CD8-positive, alpha-beta memory T cell (primary cell): ENCODE measurements at regions not wholly inside any gene's neighbourhood (a gene's known extent, or its start where the extent isn't known, plus 50 kb on each side); places are given as distances from the start of the nearest gene placed in this dataset.

ENCODE experiments used
- CTCF ChIA-PET: fragments of 350-600 bp; sonication (Branson Sonifier 250); formaldehyde crosslinking; loops from one replicate; lab custom pipeline; 2021; ENCODE audit warnings: antibody characterized with exemption; lab: Charles Lee
- POLR2A ChIA-PET: fragments of 350-600 bp; sonication (Branson Sonifier 250); formaldehyde crosslinking; loops from one replicate; lab custom pipeline; 2021; ENCODE audit warnings: antibody characterized with exemption; lab: Charles Lee
- DNase-seq, 5 donors: peaks; one replicate each; pipeline versions ENCODE4 v3.0.0 to v3.0.0-alpha.2; 2020 to 2022; ENCODE audit warnings: mixed read lengths in 1 of 5
- H3K27ac ChIP-seq: one replicate; pipeline ENCODE4 v1.7.0; 2013; ENCODE audit warnings: low read depth, mild to moderate bottlenecking, low read length, moderate library complexity
- H3K27me3 ChIP-seq: 2 replicates; pipeline ENCODE4 v1.7.0; 2013; ENCODE audit warnings: low read length, mild to moderate bottlenecking; ENCODE audit not compliant: insufficient read depth, poor library complexity, severe bottlenecking
- H3K36me3 ChIP-seq: 2 replicates; pipeline ENCODE4 v1.7.0; 2013; ENCODE audit warnings: mild to moderate bottlenecking, low read length, moderate library complexity; ENCODE audit not compliant: insufficient read depth
- H3K4me1 ChIP-seq: 2 replicates; pipeline ENCODE4 v1.7.0; 2013; ENCODE audit warnings: mild to moderate bottlenecking, low read length, moderate library complexity; ENCODE audit not compliant: insufficient read depth
- H3K4me3 ChIP-seq: 2 replicates; pipeline ENCODE4 v1.7.0; 2013; ENCODE audit warnings: mild to moderate bottlenecking, low read length
- H3K9me3 ChIP-seq: 2 replicates; pipeline ENCODE4 v1.7.0; 2013; ENCODE audit warnings: mild to moderate bottlenecking, low read length
- H3K27ac Mint-ChIP-seq, 8 donors: one replicate each; pipeline ENCODE4 v1.8.0; 2020 to 2021; ENCODE audit warnings: mixed read lengths in 8 of 8, mild to moderate bottlenecking in 6 of 8, inconsistent platforms in 3 of 8, moderate library complexity in 3 of 8
- H3K27me3 Mint-ChIP-seq, 2 donors: one replicate each; pipeline ENCODE4 v1.8.0; 2020 to 2021; ENCODE audit warnings: mixed read lengths in 2 of 2, mild to moderate bottlenecking in 1 of 2, moderate library complexity in 1 of 2
- H3K36me3 Mint-ChIP-seq, 3 donors: one replicate each; pipeline ENCODE4 v1.8.0; 2020 to 2021; ENCODE audit warnings: mixed read lengths in 3 of 3, inconsistent platforms in 1 of 3, mild to moderate bottlenecking in 1 of 3
- H3K4me1 Mint-ChIP-seq, 3 donors: one replicate each; pipeline ENCODE4 v1.8.0; 2020 to 2021; ENCODE audit warnings: mixed read lengths in 3 of 3, inconsistent platforms in 1 of 3, mild to moderate bottlenecking in 1 of 3
- H3K4me3 Mint-ChIP-seq, 7 donors: one replicate each; pipeline ENCODE4 v1.8.0; 2020 to 2021; ENCODE audit warnings: mixed read lengths in 7 of 7, mild to moderate bottlenecking in 6 of 7, moderate library complexity in 4 of 7, inconsistent platforms in 2 of 7
- H3K9me3 Mint-ChIP-seq, 5 donors: one replicate each; pipeline ENCODE4 v1.8.0; 2020 to 2022; ENCODE audit warnings: mixed read lengths in 5 of 5, mild to moderate bottlenecking in 3 of 5, moderate library complexity in 2 of 5, inconsistent platforms in 1 of 5

DNA sequence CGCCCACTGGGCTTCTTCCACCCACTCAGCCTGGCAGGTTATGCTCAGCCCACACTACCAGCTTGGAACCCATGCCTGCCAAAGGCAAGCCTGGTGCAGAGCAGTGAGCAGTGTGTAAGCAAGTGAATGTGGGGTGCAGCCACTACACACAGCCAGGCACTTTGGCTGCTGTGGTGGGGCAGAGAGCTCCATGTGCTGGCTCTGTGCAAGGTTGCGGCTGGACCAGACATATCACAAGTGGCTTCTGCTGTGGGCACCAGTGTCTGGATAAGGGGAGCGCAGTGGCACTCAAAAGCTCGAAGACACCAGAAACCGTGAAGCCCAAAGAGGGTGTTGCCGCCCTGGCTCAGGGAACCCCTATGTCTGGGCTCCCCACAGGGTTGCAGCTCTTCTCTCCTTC is 563.7 kb downstream of the SI start:
- H3K27me3 ChIP-seq = no peaks in the 10 kb centered on the region
- no peak overlapping the region for H3K27ac Mint-ChIP-seq
- H3K36me3 Mint-ChIP-seq = no peaks in the 10 kb centered on the region
- no peaks in the 10 kb centered on the region for H3K9me3 ChIP-seq
- H3K4me1 Mint-ChIP-seq = no peaks in the 10 kb centered on the region
- ChIA-PET CTCF (no interaction called here), POLR2A (no interaction called here)
- H3K27ac ChIP-seq = no peak overlapping the region
- H3K36me3 ChIP-seq = no peaks in the 10 kb centered on the region
- H3K9me3 Mint-ChIP-seq = peaks cover 2 to 24% (median 8%) of the 10 kb centered on the region in 5 donors
- no peak overlapping the region for H3K4me3 ChIP-seq
- no peaks in the 10 kb centered on the region for H3K4me1 ChIP-seq
- no peak for DNase-seq
- no peak overlapping the region for H3K4me3 Mint-ChIP-seq
- no peaks in the 10 kb centered on the region for H3K27me3 Mint-ChIP-seq

GRCh38 chr3:164507886-164508285 is 570.4 kb downstream of the SI start:
- no peaks in the 10 kb centered on the region for H3K36me3 Mint-ChIP-seq
- peaks cover 6 to 22% (median 12%) of the 10 kb centered on the region in 5 donors for H3K9me3 Mint-ChIP-seq
- no peaks in the 10 kb centered on the region for H3K4me1 Mint-ChIP-seq
- no peak overlapping the region for H3K4me3 Mint-ChIP-seq
- DNase-seq = no peak
- H3K27me3 Mint-ChIP-seq = no peaks in the 10 kb centered on the region
- H3K4me1 ChIP-seq = no peaks in the 10 kb centered on the region
- POLR2A ChIA-PET = no interaction called here
- H3K27ac ChIP-seq = no peak overlapping the region
- no peak overlapping the region for H3K27ac Mint-ChIP-seq
- H3K36me3 ChIP-seq = no peaks in the 10 kb centered on the region
- no peaks in the 10 kb centered on the region for H3K27me3 ChIP-seq
- no peak overlapping the region for H3K4me3 ChIP-seq
- CTCF ChIA-PET = no interaction called here
- no peaks in the 10 kb centered on the region for H3K9me3 ChIP-seq

DNA sequence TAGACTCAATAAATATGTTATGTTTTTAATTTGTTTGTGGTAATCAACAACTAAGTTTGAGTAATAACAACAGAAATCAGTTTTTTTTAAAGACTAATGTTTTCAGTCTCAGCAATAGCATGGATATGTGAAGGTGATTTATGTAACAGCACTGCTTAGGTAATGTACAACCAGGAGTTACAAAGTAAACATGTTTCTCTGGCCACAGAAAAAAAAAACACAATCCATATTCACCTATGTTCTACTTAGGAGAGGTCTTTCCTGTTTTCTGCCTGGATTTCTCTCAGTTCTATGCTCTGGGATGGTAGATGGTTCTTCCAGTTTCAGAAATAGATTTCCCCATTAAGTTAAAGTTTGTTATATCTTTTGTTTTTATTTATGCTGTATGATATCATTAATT is 579.4 kb downstream of the SI start:
- ChIA-PET POLR2A (no interaction called here), CTCF (no interaction called here)
- no peak overlapping the region for H3K27ac Mint-ChIP-seq
- Histone ChIP-seq H3K9me3 (no peaks in the 10 kb centered on the region), H3K4me1 (no peaks in the 10 kb centered on the region), H3K27ac (no peak overlapping the region), H3K36me3 (no peaks in the 10 kb centered on the region), H3K4me3 (no peak overlapping the region), H3K27me3 (no peaks in the 10 kb centered on the region)
- no peaks in the 10 kb centered on the region for H3K4me1 Mint-ChIP-seq
- DNase-seq = no peak
- H3K27me3 Mint-ChIP-seq = no peaks in the 10 kb centered on the region
- H3K36me3 Mint-ChIP-seq = no peaks in the 10 kb centered on the region
- no peak overlapping the region for H3K4me3 Mint-ChIP-seq
- peaks cover 0 to 21% (median 13%) of the 10 kb centered on the region in 5 donors for H3K9me3 Mint-ChIP-seq

- DNase-seq = no peak
- no peaks in the 10 kb centered on the region for H3K4me1 ChIP-seq
- H3K4me3 ChIP-seq = no peak overlapping the region
- Mint-ChIP-seq H3K27me3 (no peaks in the 10 kb centered on the region), H3K27ac (no peak overlapping the region), H3K9me3 (peaks cover 0 to 10% (median 3%) of the 10 kb centered on the region in 5 donors), H3K4me1 (no peaks in the 10 kb centered on the region), H3K36me3 (no peaks in the 10 kb centered on the region), H3K4me3 (no peak overlapping the region)
- ChIA-PET CTCF (no interaction called here), POLR2A (no interaction called here)
- H3K27me3 ChIP-seq = no peaks in the 10 kb centered on the region
- no peak overlapping the region for H3K27ac ChIP-seq
- H3K36me3 ChIP-seq = no peaks in the 10 kb centered on the region
- no peaks in the 10 kb centered on the region for H3K9me3 ChIP-seq
These were observed 589.4 kb downstream of the SI start for GRCh38 chr3:164488893-164489292.

- Mint-ChIP-seq H3K36me3 (no peaks in the 10 kb centered on the region), H3K4me3 (no peak overlapping the region), H3K4me1 (no peaks in the 10 kb centered on the region)
These were observed 592.1 kb downstream of the SI start for GRCh38 chr3:164486150-164486549.

GRCh38 chr3:164479978-164480377 is 598.3 kb downstream of the SI start:
- CTCF ChIA-PET = no interaction called here
- POLR2A ChIA-PET = no interaction called here
- peaks cover 4 to 11% (median 8%) of the 10 kb centered on the region in 5 donors for H3K9me3 Mint-ChIP-seq

More at GRCh38 chr3:164486150-164486549, 592.1 kb downstream of the SI start:
- ChIA-PET POLR2A (no interaction called here), CTCF (no interaction called here)
- Histone ChIP-seq H3K9me3 (no peaks in the 10 kb centered on the region), H3K4me3 (no peak overlapping the region), H3K27ac (no peak overlapping the region), H3K36me3 (no peaks in the 10 kb centered on the region), H3K27me3 (no peaks in the 10 kb centered on the region), H3K4me1 (no peaks in the 10 kb centered on the region)
- H3K27me3 Mint-ChIP-seq = no peaks in the 10 kb centered on the region
- peaks cover 0 to 7% (median 5%) of the 10 kb centered on the region in 5 donors for H3K9me3 Mint-ChIP-seq
- no peak for DNase-seq
- no peak overlapping the region for H3K27ac Mint-ChIP-seq

DNA sequence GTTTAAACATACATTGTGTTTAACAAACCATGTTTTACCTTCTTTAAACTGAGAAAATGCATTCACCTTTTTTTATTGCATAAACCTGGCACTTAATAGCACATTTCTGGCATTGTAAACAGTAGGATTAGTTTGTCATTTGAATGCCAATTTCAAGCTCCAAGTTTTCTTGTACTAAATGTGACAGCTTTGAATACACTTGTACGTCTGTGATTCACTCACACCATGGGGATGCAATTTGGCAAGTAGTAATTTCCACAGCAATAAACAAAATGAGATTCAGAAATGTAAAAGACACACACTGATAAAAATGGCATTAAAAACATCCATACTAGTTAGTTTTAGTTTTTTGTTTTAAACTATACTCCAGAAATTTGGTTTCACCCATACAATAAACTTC is 598.9 kb downstream of the SI start:
- CTCF ChIA-PET = no interaction called here
- Mint-ChIP-seq H3K9me3 (peaks cover 3 to 13% (median 9%) of the 10 kb centered on the region in 5 donors), H3K36me3 (no peaks in the 10 kb centered on the region), H3K4me1 (no peaks in the 10 kb centered on the region), H3K4me3 (no peak overlapping the region), H3K27ac (no peak overlapping the region), H3K27me3 (no peaks in the 10 kb centered on the region)
- no peak overlapping the region for H3K27ac ChIP-seq
- no peaks in the 10 kb centered on the region for H3K27me3 ChIP-seq
- H3K4me1 ChIP-seq = no peaks in the 10 kb centered on the region
- no peak for DNase-seq
- POLR2A ChIA-PET = no interaction called here
- H3K9me3 ChIP-seq = peaks cover 3% of the 10 kb centered on the region
- no peaks in the 10 kb centered on the region for H3K36me3 ChIP-seq
- H3K4me3 ChIP-seq = no peak overlapping the region

More at GRCh38 chr3:164479978-164480377, 598.3 kb downstream of the SI start:
- DNase-seq = no peak
- H3K27ac ChIP-seq = no peak overlapping the region
- no peaks in the 10 kb centered on the region for H3K4me1 ChIP-seq
- H3K36me3 ChIP-seq = no peaks in the 10 kb centered on the region
- H3K4me1 Mint-ChIP-seq = no peaks in the 10 kb centered on the region
- H3K36me3 Mint-ChIP-seq = no peaks in the 10 kb centered on the region
- H3K4me3 ChIP-seq = no peak overlapping the region
- no peaks in the 10 kb centered on the region for H3K27me3 Mint-ChIP-seq
- no peak overlapping the region for H3K27ac Mint-ChIP-seq
- no peaks in the 10 kb centered on the region for H3K27me3 ChIP-seq
- H3K4me3 Mint-ChIP-seq = no peak overlapping the region
- H3K9me3 ChIP-seq = peaks cover 3% of the 10 kb centered on the region

DNA sequence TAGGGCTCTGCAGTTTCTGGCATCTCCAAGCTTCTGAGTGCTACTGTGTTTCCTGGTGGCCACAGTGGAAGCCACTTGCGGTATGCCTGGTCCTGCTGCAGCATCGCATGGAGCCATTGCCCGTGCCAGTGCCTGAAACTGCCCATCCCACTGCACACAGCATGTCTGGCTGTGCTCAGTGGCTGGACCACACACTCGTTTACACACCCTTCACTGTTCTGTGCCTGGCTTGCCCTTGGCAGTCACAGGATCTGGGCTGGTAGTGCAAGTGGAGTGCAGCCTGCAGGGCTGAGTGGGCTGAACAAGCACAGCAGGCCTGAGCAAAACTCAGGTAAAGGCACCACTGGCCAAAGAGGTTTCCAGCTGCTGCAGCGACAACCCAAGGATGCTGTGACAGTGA is 600.0 kb downstream of the SI start:
- Mint-ChIP-seq H3K27me3 (no peaks in the 10 kb centered on the region), H3K9me3 (peaks cover 3 to 15% (median 8%) of the 10 kb centered on the region in 5 donors), H3K27ac (no peak overlapping the region), H3K4me3 (no peak overlapping the region), H3K4me1 (no peaks in the 10 kb centered on the region), H3K36me3 (no peaks in the 10 kb centered on the region)
- no peak for DNase-seq
- Histone ChIP-seq H3K4me1 (no peaks in the 10 kb centered on the region), H3K4me3 (no peak overlapping the region), H3K9me3 (peaks cover 3% of the 10 kb centered on the region), H3K27ac (no peak overlapping the region), H3K36me3 (no peaks in the 10 kb centered on the region), H3K27me3 (no peaks in the 10 kb centered on the region)
- POLR2A ChIA-PET = no interaction called here
- CTCF ChIA-PET = no interaction called here

- no peaks in the 10 kb centered on the region for H3K27me3 Mint-ChIP-seq
- H3K27ac ChIP-seq = no peak overlapping the region
- no peaks in the 10 kb centered on the region for H3K4me1 Mint-ChIP-seq
- no peak overlapping the region for H3K27ac Mint-ChIP-seq
- H3K9me3 ChIP-seq = peaks cover 3% of the 10 kb centered on the region
- H3K4me1 ChIP-seq = no peaks in the 10 kb centered on the region
- POLR2A ChIA-PET = no interaction called here
- no peaks in the 10 kb centered on the region for H3K36me3 Mint-ChIP-seq
- no peak overlapping the region for H3K4me3 ChIP-seq
- H3K36me3 ChIP-seq = no peaks in the 10 kb centered on the region
- no peaks in the 10 kb centered on the region for H3K27me3 ChIP-seq
- peaks cover 3 to 19% (median 8%) of the 10 kb centered on the region in 5 donors for H3K9me3 Mint-ChIP-seq
- DNase-seq = no peak
- CTCF ChIA-PET = no interaction called here
- no peak overlapping the region for H3K4me3 Mint-ChIP-seq
These were observed 600.9 kb downstream of the SI start for GRCh38 chr3:164477403-164477802.
